Mesenchymal stem cell (in vitro differentiated cells and primary cell): ENCODE measurements at regions not wholly inside any gene's neighbourhood (a gene's known extent, or its start where the extent isn't known, plus 50 kb on each side); places are given as distances from the start of the nearest gene placed in this dataset.

ENCODE experiments used
- DNase-seq: peaks from one replicate; pipeline ENCODE4 v3.0.0-alpha.2; 2013
- H2AFZ ChIP-seq: one replicate; pipeline ENCODE4 v1.6.1; 2013; ENCODE audit warnings: low read depth, mild to moderate bottlenecking, control low read depth, inconsistent platforms, low read length, moderate library complexity
- H2AK5ac ChIP-seq: 2 replicates; pipeline ENCODE4 v1.6.1; 2013; ENCODE audit warnings: low read length, moderate library complexity, mild to moderate bottlenecking, inconsistent platforms; ENCODE audit not compliant: severe bottlenecking
- H2BK120ac ChIP-seq: one replicate; pipeline ENCODE4 v1.6.1; 2013; ENCODE audit warnings: low read depth, mild to moderate bottlenecking, inconsistent platforms, low read length, moderate library complexity
- H2BK12ac ChIP-seq, 2 experiments: one replicate each; pipeline ENCODE4 v1.6.1; 2013; ENCODE audit warnings: inconsistent platforms in 2 of 2, low read length in 2 of 2, mild to moderate bottlenecking in 2 of 2, moderate library complexity in 2 of 2, control low read depth in 1 of 2
- H2BK15ac ChIP-seq: one replicate; pipeline ENCODE4 v1.6.1; 2013; ENCODE audit warnings: mild to moderate bottlenecking, low read depth, inconsistent platforms; ENCODE audit not compliant: poor library complexity, severe bottlenecking
- H2BK5ac ChIP-seq: 2 replicates; pipeline ENCODE4 v1.6.1; 2013; ENCODE audit warnings: low read depth, mild to moderate bottlenecking, low read length, control low read depth, inconsistent platforms; ENCODE audit not compliant: poor library complexity, severe bottlenecking
- H3K14ac ChIP-seq, 2 experiments: one replicate each; pipeline ENCODE4 v1.6.1; 2013; ENCODE audit warnings: inconsistent platforms in 2 of 2, low read length in 2 of 2, control low read depth in 1 of 2, mild to moderate bottlenecking in 1 of 2, moderate library complexity in 1 of 2
- H3K18ac ChIP-seq, 2 experiments: one replicate each; pipeline ENCODE4 v1.6.1; 2013; ENCODE audit warnings: inconsistent platforms in 2 of 2, low read length in 2 of 2, control low read depth in 1 of 2, low read depth in 1 of 2, mild to moderate bottlenecking in 1 of 2
- H3K23ac ChIP-seq, 2 experiments: one replicate each; pipeline ENCODE4 v1.6.1; 2013; ENCODE audit warnings: inconsistent platforms in 2 of 2, low read length in 2 of 2, mild to moderate bottlenecking in 2 of 2, moderate library complexity in 2 of 2, control low read depth in 1 of 2
- H3K27ac ChIP-seq: 2 replicates; pipeline ENCODE4 v1.5.1; 2013; ENCODE audit warnings: mild to moderate bottlenecking, moderate library complexity, low read length, control low read depth, inconsistent platforms; ENCODE audit not compliant: poor library complexity, severe bottlenecking
- H3K27me3 ChIP-seq, 2 experiments: 2 replicates each; pipeline versions ENCODE4 v1.6.1 to v1.7.0; 2013; ENCODE audit warnings: low read length in 2 of 2, mild to moderate bottlenecking in 2 of 2, moderate library complexity in 2 of 2, control low read depth in 1 of 2, inconsistent platforms in 1 of 2; ENCODE audit not compliant: control insufficient read depth in 1 of 2, insufficient read depth in 1 of 2
- H3K36me3 ChIP-seq, 2 experiments: 2 replicates each; pipeline versions ENCODE4 v1.6.1 to v1.7.0; 2013; ENCODE audit warnings: low read length in 2 of 2, control low read depth in 1 of 2, inconsistent platforms in 1 of 2, low read depth in 1 of 2, mild to moderate bottlenecking in 1 of 2; ENCODE audit not compliant: insufficient read depth in 2 of 2, control insufficient read depth in 1 of 2
- H3K4ac ChIP-seq, 2 experiments: one replicate each; pipeline ENCODE4 v1.6.1; 2013; ENCODE audit warnings: inconsistent platforms in 2 of 2, low read length in 2 of 2, mild to moderate bottlenecking in 2 of 2, moderate library complexity in 2 of 2, control low read depth in 1 of 2, low read depth in 1 of 2
- H3K4me1 ChIP-seq: 2 replicates; pipeline ENCODE4 v1.6.1; 2013; ENCODE audit warnings: low read depth, low read length, control low read depth; ENCODE audit not compliant: control insufficient read depth, insufficient read depth
- H3K4me2 ChIP-seq: 2 replicates; pipeline ENCODE4 v1.6.1; 2013; ENCODE audit warnings: low read length, mild to moderate bottlenecking, inconsistent platforms; ENCODE audit not compliant: poor library complexity, severe bottlenecking
- H3K4me3 ChIP-seq, 2 experiments: 2 replicates each; pipeline versions ENCODE4 v1.5.1 to v1.7.0; 2013; ENCODE audit warnings: low read length in 2 of 2, mild to moderate bottlenecking in 2 of 2, control low read depth in 1 of 2, low read depth in 1 of 2; ENCODE audit not compliant: insufficient read depth in 1 of 2
- H3K79me1 ChIP-seq: replicated peaks from 2 replicates; pipeline ENCODE4 v1.6.1; 2013; ENCODE audit warnings: mild to moderate bottlenecking, control low read depth, low read length, inconsistent platforms; ENCODE audit not compliant: poor library complexity, severe bottlenecking
- H3K9ac ChIP-seq: 2 replicates; pipeline ENCODE4 v1.7.0; 2013; ENCODE audit warnings: mild to moderate bottlenecking, low read length, moderate library complexity
- H3K9me3 ChIP-seq: 2 replicates; pipeline ENCODE4 v1.7.0; 2013; ENCODE audit warnings: mild to moderate bottlenecking, low read length; ENCODE audit not compliant: control insufficient read depth
- H4K8ac ChIP-seq: one replicate; pipeline ENCODE4 v1.6.1; 2013; ENCODE audit warnings: inconsistent platforms, mild to moderate bottlenecking, low read length, moderate library complexity
- H4K91ac ChIP-seq: one replicate; pipeline ENCODE4 v1.6.1; 2013; ENCODE audit warnings: mild to moderate bottlenecking, low read length, inconsistent platforms
- WGBS: methylation state at CpG from one replicate; pipeline ENCODE4 v1.1.7; 2013; ENCODE audit warnings: mixed read lengths; 5-methylcytosine and 5-hydroxymethylcytosine counted together

DNA sequence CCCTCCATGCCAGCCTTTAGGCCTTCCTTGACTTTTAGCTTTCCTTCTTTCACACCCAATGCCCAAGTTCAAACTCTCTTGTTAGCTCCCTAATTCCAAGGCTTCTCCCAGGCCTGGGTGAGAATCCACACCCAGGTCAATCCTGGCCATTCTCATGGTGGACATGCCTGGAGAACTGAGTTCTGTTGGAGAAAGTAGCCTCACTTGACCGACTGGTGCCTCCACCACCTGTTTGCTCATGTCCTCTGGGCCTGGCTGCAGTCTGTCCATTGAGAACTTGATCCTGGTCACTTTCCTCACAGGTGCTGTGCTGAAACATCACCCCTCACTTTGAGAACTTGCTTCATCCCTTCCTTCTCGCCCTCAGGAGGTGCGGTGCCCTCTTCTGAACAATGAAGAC, 189.1 kb upstream of the TWIST2 start:
- no peak overlapping the region for H3K23ac ChIP-seq
- no peak overlapping the region for H2BK120ac ChIP-seq
- H3K4me1 ChIP-seq, result no peaks in the 10 kb centered on the region
- no peak overlapping the region for H3K14ac ChIP-seq
- no peak overlapping the region for H2BK15ac ChIP-seq
- no peaks in the 10 kb centered on the region for H3K36me3 ChIP-seq
- H2AK5ac ChIP-seq, result no peak overlapping the region
- no peak overlapping the region for H4K8ac ChIP-seq
- WGBS, result 50% methylated on average over 1 of the region's 3 CpGs
- no peaks in the 10 kb centered on the region for H3K27me3 ChIP-seq
- no peak for DNase-seq
- H3K9me3 ChIP-seq, result peaks cover 6% of the 10 kb centered on the region
- H2AFZ ChIP-seq, result no peak overlapping the region
- no peak overlapping the region for H3K4me2 ChIP-seq
- H3K18ac ChIP-seq, result no peak overlapping the region
- no peak overlapping the region for H4K91ac ChIP-seq
- no peak overlapping the region for H2BK12ac ChIP-seq
- no peak overlapping the region for H3K9ac ChIP-seq
- H3K4me3 ChIP-seq, result no peak overlapping the region
- H3K4ac ChIP-seq, result no peak overlapping the region
- no peak overlapping the region for H2BK5ac ChIP-seq
- H3K79me1 ChIP-seq, result no peaks in the 10 kb centered on the region
- no peak overlapping the region for H3K27ac ChIP-seq

DNA sequence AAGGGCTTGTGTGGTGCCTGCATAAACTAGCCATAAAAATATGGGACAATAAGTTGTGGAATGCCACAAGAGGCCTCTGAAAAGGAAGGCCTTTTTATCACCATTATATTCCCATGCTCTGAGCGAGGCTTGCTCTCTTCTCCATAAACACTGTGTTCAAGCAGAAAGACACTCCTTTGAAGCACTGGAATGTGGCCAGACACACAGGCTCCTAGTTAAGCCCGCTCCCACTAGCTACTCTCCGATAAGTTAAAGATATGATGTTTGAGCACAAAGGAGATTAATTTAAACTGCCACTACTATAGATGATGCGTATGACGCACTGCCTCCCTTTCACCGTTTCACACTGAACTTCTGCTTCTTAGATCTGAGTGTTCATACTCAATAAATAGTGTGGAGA, 188.7 kb upstream of the TWIST2 start:
- Histone ChIP-seq H3K4me3 (no peak overlapping the region), H2BK120ac (no peak overlapping the region), H3K36me3 (no peaks in the 10 kb centered on the region), H3K14ac (no peak overlapping the region), H4K91ac (no peak overlapping the region), H3K4me1 (no peaks in the 10 kb centered on the region), H3K4ac (no peak overlapping the region), H2BK15ac (no peak overlapping the region), H2BK5ac (no peak overlapping the region), H2AK5ac (no peak overlapping the region), H3K23ac (no peak overlapping the region), H3K27me3 (no peaks in the 10 kb centered on the region), H4K8ac (no peak overlapping the region), H3K79me1 (no peaks in the 10 kb centered on the region), H3K9me3 (peaks cover 6% of the 10 kb centered on the region), H2AFZ (no peak overlapping the region), H3K18ac (no peak overlapping the region), H2BK12ac (no peak overlapping the region), H3K4me2 (no peak overlapping the region), H3K27ac (no peak overlapping the region), H3K9ac (no peak overlapping the region)
- WGBS, result 92% methylated on average over 6 of the region's 6 CpGs
- DNase-seq, result no peak

DNA sequence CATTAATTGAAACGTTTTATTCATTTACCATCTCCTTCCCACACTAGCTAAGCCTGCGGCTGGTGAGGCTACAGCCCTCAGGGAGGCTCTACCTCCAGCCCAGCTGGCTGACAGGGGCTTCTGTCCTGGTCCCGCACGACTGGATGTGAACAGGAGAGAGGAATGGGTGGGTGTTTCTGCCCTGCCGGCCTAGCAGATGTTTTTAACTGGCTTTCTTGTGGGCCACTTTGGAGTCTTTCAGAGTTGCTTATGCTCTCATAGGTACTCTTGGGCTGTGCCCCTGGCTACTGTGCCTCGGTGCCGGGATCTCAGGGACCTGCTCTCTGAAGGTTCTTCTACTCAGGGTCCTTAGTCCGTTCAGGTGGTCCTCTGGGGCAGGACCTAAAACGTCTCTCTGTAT, 184.3 kb upstream of the TWIST2 start:
- DNase-seq, result no peak
- no peak overlapping the region for H3K23ac ChIP-seq
- H2BK120ac ChIP-seq, result no peak overlapping the region
- H3K9ac ChIP-seq, result no peak overlapping the region
- H3K27me3 ChIP-seq, result no peaks in the 10 kb centered on the region
- H3K27ac ChIP-seq, result no peak overlapping the region
- H2AK5ac ChIP-seq, result no peak overlapping the region
- no peaks in the 10 kb centered on the region for H3K4me1 ChIP-seq
- H2BK15ac ChIP-seq, result no peak overlapping the region
- no peak overlapping the region for H3K4me2 ChIP-seq
- H3K14ac ChIP-seq, result no peak overlapping the region
- no peaks in the 10 kb centered on the region for H3K79me1 ChIP-seq
- H4K8ac ChIP-seq, result no peak overlapping the region
- H3K36me3 ChIP-seq, result no peaks in the 10 kb centered on the region
- 70% methylated on average over 9 of the region's 9 CpGs for WGBS
- H3K4me3 ChIP-seq, result no peak overlapping the region
- H3K4ac ChIP-seq, result no peak overlapping the region
- peaks cover 6% of the 10 kb centered on the region for H3K9me3 ChIP-seq
- H2BK12ac ChIP-seq, result no peak overlapping the region
- no peak overlapping the region for H4K91ac ChIP-seq
- H3K18ac ChIP-seq, result no peak overlapping the region
- no peak overlapping the region for H2AFZ ChIP-seq
- no peak overlapping the region for H2BK5ac ChIP-seq

DNA sequence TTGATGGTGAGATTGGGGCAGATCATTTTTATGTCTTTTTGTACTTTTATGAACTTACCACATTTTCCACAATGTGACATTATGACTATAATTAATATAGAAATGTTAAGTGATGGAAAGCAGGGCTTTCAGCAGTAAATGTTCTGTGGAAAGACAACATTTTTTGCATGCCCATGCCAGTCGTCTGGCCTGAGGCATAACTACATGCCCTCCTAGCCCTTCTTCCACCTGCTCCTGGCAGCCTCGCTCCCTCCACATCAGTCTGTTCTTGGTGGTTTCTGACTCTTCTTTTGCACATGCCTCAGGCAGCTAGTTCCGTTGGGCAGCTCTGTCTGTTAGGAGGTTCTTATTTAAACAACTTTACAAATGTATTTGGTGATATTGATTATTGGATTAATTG, 182.0 kb upstream of the TWIST2 start:
- 45% methylated on average over 2 of the region's 3 CpGs for WGBS

More for the DNA sequence above, 182.0 kb upstream of the TWIST2 start:
- no peak overlapping the region for H2BK5ac ChIP-seq
- no peak for DNase-seq
- no peak overlapping the region for H3K23ac ChIP-seq
- no peak overlapping the region for H4K91ac ChIP-seq
- no peak overlapping the region for H3K27ac ChIP-seq
- H3K4me1 ChIP-seq, result no peaks in the 10 kb centered on the region
- H3K36me3 ChIP-seq, result no peaks in the 10 kb centered on the region
- H2BK15ac ChIP-seq, result no peak overlapping the region
- H2AFZ ChIP-seq, result no peak overlapping the region
- H3K18ac ChIP-seq, result no peak overlapping the region
- H4K8ac ChIP-seq, result no peak overlapping the region
- no peak overlapping the region for H3K9ac ChIP-seq
- no peaks in the 10 kb centered on the region for H3K27me3 ChIP-seq
- no peak overlapping the region for H3K14ac ChIP-seq
- no peak overlapping the region for H3K4me3 ChIP-seq
- no peak overlapping the region for H3K4me2 ChIP-seq
- H3K79me1 ChIP-seq, result no peaks in the 10 kb centered on the region
- H3K4ac ChIP-seq, result no peak overlapping the region
- no peak overlapping the region for H2AK5ac ChIP-seq
- peaks cover 6% of the 10 kb centered on the region for H3K9me3 ChIP-seq
- H2BK12ac ChIP-seq, result no peak overlapping the region
- no peak overlapping the region for H2BK120ac ChIP-seq
